H1 (cell line): ENCODE measurements at regions not wholly inside any gene's neighbourhood (a gene's known extent, or its start where the extent isn't known, plus 50 kb on each side); places are given as distances from the start of the nearest gene placed in this dataset.

Source experiments
- CTBP2 ChIP-seq: IDR thresholded peaks from 2 replicates; pipeline ENCODE4 v1.7.0; 2011; ENCODE audit warnings: borderline replicate concordance, mild to moderate bottlenecking, moderate library complexity, mixed read lengths, low read length; ENCODE audit not compliant: insufficient read depth, insufficient read length
- SAP30 ChIP-seq: fragments of 300-600 bp; sonication (generic); IDR thresholded peaks from 2 replicates; pipeline ENCODE4 v1.7.1; 2012; ENCODE audit warnings: low read length, moderate library complexity, mild to moderate bottlenecking, inconsistent platforms; ENCODE audit not compliant: insufficient read depth, insufficient replicate concordance
- SUZ12 ChIP-seq: fragments of 200-600 bp; sonication (generic); IDR thresholded peaks from 2 replicates; pipeline ENCODE4 v1.6.1; 2012; ENCODE audit warnings: mild to moderate bottlenecking, inconsistent platforms, low read length, moderate library complexity, mixed read lengths
- ZNF274 ChIP-seq: IDR thresholded peaks from 2 replicates; pipeline ENCODE4 v1.7.0; 2012; ENCODE audit warnings: low read length, borderline replicate concordance; ENCODE audit errors: extremely low read depth

GRCh38 chr4:177771645-177772044 lies 329.4 kb upstream of the AGA start (continued):
- TF ChIP-seq SUZ12 (no peak), CTBP2 (no peak), ZNF274 (no peak), SAP30 (no peak)
